ENCODE measurements at regions not wholly inside any gene's neighbourhood (a gene's known extent, or its start where the extent isn't known, plus 50 kb on each side); places are given as distances from the start of the nearest gene placed in this dataset.

- TF ChIP-seq POLR2A (IDR thresholded peaks at IDR 0.05) = no peak
- no peak for TF ChIP-seq CTCF (IDR thresholded peaks at IDR 0.05)
Measured at GRCh38 chr2:3102922-3103569, 274.6 kb downstream of the EIPR1 start.
